HG02973 (cell line): ENCODE measurements at regions not wholly inside any gene's neighbourhood (a gene's known extent, or its start where the extent isn't known, plus 50 kb on each side); places are given as distances from the start of the nearest gene placed in this dataset.

Experiments
- ATAC-seq: cut with Tn5 transposase; IDR thresholded peaks from one replicate; pipeline ENCODE4 v1.9.1; 2021; ENCODE audit warnings: moderate library complexity; ENCODE audit not compliant: unreplicated experiment

DNA sequence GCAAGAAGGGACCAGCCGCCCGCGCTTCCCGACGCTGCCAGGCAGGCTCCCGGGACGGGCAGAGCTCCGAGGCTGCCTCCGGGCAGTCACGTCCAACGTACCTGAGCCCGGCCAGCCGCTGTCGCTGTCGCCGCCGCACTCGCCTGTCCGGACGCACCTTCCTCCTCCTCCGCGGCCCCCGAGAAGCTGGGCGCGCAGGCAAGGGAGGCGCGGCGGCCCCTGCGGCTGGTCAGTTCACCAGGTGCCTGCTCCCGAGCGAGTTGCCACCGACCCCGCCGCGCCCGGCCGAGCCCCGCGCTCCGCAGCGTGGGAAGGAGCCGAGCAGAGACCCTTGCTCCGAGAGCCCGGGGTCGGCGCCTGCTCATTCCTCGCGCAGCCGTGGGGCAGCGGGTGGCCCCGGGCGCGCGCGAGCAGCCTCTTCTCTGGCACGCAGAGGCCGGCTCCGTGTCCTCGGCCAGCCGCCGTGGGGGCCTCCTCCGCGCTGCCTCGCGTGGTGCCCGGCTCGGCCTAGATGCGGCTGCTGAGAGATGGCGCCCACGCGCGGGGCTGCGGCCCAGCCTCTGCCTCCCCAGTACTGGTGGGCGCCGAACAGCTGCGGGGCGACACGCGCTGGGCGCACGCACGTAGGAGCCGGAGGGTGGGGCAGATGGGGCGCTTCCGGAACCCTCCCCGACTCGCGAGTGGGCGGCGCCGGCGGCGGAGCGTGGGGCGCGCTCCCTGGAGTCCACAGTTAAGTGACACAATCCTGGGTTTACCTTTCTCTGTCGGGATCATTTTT, 419.4 kb downstream of the UQCRFS1 start:
- no peak for ATAC-seq

DNA sequence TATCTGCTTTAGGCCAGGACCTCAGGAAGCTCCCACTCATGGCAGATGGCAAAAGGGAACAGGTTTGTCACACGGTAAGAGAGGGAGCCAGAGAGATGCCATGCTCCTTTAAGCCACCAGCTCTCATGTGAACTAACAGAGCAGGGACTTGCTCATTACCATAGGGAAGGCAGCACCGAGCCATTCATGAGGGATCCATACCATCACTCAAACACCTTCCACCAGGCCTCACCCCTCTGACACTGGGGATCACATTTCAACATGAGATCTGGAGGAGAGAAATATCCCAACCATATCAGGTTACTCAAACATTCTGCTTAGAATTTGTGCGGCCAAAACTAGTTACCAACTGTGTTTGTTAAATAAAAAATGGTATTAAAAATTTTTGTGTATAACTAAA, 427.0 kb downstream of the UQCRFS1 start:
- no peak for ATAC-seq

DNA sequence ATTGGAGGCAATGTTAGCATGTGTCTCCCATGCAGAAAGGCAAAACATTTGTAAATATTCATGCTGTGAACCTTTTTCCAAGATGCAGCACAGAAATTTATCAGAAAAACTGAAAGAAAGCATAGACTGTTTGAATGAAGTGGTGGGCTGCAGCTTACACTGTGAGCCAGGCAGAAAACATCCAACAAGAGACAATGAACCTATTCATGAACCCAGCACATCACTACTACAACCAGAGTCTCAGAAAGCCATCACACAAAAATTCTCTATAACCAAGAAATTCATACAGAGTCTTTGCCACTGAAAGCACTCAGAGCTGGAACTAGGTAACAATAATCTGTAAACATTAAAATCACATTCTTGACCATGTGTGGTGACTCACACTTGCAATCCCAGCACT, 448.9 kb downstream of the UQCRFS1 start:
- ATAC-seq = no peak

DNA sequence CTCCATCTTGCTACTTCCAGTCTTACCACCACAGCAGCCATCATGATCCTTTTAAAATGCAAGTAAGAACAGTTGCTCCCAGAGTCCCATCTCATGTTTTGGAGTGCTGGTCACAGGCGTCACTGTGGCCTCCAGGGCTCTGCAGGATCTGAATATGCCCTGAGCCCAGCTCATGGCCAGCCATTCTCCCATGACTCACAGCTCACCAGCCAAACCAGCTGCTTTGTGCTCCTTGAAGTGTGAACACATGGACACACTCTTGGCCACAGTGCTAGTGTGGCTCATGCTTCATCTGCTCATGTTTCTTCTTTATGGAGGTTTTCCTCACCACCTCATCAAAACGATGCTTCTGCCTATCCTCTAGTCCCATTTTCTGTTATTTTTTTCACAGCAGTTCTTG, 466.5 kb downstream of the UQCRFS1 start:
- ATAC-seq = no peak

DNA sequence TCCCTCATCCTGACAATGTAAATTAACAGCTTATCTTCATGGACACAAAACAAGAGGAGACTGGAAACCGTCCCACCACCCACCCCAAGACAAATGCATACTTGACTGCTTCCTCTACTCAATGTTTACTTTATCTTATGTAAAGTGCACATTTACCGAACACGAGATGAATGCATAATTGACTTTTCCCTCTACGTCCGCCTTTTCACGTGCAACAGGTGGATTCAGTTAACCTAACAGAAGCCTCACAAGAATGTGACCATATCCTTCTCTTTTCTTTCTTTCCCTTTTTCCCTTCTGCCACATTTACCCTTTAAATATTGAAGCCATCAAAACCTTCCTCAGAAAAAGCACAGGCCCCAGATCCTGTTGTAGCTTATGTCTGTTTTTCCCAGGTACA, 468.0 kb downstream of the UQCRFS1 start:
- ATAC-seq = no peak

DNA sequence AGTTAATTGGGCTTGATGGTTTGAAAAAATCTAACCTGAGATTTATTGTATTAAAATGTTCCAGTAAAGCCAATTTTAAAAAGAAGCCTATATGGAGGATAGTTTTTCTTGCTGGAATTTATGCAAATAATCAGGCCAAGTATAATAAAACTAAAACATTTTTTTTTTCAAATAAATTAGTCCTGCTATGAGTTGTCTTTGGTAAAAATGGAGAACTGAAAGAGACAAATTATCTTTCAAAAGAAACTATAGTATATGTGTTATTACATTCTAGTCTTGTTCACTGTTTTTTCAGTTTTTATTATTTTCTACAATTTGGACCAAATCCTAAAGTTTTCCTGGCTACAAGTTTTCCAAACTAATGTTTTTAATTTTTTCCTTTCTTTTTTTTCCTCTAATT, 468.9 kb downstream of the UQCRFS1 start:
- no peak for ATAC-seq

DNA sequence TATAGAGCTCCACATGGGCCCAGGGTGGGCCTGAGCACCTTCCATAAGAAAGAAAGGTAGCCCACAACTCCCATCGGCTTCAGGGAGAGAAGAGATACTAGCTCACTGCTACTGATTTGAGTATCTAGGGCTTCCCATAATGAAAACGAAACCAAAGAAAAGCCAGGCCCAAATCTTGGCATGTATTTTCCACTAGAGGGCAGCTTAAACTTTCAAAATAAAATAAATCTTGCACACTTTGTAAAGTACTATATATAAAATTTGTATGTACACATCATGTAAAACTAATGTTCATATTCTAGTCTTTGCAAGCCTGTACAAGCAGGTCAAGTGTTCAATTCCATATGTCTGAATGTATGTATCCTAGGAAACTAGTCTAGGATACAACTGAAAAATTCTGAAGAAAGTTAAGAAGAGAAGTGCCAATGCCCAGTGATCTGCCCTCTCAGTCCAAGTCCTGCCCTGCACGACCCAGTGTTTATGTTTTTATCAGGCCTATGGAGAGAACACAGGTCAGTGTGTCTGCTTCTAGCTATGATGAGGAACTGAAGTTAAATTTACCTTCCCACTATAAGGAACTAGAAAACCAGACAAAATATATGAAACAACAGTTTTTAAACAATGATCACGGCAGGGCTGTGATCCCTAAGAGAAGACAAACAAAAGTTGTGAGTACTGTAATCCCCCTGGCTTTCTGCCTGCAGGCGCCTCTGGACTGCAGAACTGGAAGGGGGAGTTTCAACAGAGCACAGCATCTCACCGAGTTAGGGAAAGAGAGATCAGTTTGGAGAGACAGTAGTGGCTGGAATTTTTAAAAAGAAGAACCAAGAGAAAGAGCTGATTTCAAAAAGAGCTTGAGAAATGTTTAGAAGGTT, 475.7 kb downstream of the UQCRFS1 start:
- ATAC-seq = no peak

DNA sequence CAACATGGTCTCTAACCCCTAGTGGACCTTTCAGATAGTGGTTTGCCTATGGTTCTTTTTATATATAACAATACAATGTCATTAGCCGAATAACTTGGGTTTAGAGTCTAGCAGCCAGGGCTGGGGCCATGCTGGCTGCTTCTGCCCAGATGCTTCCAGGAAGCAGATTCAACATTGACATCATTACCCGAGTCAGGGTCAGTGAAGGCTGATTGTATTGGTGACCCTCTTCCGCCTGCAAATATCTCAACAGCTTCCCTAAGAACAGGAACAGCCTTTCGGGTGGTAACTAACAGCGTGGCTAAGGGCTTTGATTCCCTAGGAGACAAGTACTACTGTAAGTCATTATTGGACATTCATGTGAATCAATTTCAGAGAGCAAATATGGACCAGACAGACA, 476.4 kb downstream of the UQCRFS1 start:
- ATAC-seq = no peak

DNA sequence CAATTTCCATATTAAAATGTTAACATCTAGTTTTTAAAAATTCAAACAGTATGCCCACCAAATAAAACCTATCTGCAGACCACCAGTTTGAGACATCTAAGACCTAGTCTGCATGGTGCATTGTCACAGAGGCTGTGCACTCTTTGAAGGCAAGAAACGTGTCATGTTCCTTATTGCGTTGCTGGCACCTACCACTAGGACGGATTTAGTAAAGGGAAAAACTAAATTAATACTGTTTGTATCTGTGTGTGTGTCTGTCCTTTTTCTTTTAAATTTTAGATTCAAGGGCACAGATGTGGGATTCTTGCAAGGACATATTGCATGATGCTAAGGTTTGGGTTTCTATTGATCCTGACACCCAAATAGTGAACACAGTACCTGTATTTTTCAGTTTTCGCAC, 481.4 kb downstream of the UQCRFS1 start:
- ATAC-seq = no peak

DNA sequence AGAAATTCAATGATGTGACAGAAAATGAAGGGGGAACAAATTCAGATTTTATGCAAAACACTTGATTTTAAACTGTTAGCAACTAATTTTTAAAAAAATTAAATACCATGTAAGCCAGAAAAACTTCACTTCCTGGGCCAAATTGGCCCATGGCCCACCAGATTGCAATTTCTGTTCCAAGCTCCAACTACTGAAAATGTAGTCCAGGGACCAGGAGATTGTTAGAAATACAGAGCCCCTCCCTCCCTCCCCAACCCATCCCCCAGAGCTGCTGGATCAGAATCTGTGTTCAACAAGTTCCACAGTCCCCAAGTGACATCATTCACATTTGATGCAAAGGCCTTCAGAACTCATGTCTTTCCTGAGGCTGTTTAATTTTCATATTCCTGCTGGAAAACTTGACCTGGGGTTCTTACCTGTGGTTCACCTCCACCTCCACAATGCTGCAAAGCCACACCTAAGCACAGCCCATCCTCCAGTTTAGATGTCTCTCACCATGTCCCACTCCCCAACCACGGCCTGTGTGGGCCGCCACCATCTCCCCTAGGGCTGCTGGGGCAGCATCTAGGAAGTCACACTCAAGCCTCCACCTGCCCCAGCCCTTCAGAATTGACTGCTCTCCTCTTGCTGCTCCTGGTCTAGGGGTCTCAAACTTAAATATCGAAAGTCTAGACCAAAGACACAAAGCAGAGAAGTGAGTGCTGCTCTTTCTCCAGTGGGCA, 482.0 kb downstream of the UQCRFS1 start:
- ATAC-seq = no peak

DNA sequence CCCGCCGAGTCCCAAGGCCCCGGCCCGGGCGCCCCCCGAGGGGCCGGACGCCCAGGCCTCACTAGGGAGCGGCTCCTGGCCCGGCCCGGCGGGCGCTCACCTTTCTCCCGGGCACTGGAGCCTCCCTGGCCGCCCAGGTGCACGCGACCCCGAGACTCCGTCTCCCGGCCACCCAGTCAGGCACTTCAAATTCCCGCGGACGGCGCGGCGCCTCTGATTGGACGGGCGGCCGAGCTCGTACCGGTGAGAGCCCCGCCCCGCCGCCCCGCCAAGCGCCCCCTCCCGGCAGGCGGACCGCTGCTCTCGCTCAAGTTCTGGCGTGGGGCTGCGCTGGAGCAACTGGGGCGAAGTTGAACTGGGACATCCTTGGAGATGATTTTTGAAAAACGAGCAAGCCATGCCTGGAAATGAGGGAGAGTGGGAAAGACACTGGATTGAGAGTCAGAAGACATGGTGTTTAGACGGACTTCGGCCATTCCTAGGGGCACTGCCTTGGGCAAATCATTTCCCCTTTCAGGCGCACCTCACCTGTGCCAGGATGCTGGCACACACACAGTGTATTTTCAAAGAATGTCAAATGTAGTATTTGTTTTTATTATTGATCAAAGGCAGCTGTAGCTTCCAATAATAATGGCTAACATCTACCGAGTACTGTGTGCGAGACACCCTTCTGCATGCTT, 485.3 kb downstream of the UQCRFS1 start:
- no peak for ATAC-seq

DNA sequence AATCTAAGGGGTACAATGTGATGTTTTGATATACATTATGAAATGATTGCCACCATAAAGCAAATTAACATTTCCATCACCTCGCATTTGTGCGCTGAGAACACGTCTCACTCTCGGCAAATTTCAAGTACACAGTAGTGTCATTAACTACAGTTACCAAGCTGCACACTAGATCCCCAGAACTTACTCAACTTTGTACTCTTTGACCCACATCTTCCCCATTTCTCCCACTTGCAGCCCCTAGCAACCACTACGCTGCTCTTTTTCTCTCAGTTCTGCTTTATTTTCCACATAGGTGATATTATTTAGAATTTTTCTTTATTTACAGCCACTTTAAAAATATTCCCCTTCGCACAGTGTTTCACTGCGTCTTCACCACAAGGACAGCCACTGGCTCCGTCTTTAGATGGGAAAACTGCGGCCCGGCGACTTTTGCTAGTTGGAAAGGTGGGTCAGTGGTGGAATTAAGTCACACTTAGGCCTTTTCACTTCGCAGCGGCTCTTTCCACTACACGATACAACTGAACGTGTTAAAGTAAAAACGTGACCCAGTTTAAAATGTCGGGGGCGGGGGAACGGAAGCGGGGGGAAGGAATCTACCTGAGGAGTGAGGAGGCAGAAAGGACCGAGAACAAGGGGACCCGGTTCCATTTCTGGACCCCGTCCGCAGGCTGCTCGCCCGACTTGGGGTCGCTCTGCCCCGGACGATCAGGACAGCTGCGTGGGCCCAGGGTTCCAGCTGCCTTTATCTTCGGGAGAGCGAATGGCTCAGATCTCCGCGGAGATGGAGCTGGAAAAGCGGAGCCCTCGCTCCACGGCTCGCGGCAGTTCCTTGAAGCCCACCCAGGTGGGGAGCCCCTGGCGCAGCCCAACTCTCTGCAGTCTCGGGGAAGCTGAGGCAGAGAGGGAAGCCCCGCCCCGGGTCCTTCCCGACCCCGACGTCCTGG, 486.1 kb downstream of the UQCRFS1 start:
- no peak for ATAC-seq

DNA sequence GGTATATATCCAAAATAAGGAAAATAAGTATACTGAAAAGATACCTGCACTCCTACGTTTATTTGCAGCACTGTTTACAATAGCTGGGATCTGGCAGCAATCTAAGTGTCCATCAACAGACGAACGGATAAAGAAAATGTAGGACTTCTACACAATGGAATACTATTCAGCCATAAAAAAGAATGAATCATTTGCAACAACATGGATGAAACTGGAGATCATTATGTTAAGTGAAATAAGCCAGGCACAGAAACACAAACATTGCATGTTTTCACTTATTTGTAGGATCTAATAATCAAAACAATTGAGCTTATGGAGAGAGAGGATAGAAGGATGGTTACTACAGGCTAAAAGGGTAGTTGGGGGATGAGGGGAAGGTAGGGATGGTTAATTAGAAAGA, 494.0 kb downstream of the UQCRFS1 start:
- no peak for ATAC-seq

DNA sequence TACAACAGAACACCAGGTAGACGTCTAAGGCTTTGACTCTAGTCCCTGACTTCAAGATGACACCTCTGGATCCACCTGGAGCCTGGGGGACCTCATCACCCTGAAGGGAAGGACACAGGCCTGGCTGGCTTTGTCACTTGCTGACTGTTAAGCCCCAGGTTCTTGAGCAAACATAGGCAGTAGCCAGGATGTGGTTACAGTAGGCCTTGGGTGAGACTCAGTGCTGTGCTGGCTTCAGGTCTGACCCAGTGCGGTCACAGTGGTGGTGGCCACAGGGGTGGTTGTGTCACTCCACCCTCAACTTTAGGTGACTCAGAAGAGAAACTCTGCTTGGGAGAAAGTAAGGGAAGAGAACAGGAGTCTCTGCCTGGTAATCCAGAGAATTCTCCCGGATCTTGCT, 497.8 kb downstream of the UQCRFS1 start:
- no peak for ATAC-seq

DNA sequence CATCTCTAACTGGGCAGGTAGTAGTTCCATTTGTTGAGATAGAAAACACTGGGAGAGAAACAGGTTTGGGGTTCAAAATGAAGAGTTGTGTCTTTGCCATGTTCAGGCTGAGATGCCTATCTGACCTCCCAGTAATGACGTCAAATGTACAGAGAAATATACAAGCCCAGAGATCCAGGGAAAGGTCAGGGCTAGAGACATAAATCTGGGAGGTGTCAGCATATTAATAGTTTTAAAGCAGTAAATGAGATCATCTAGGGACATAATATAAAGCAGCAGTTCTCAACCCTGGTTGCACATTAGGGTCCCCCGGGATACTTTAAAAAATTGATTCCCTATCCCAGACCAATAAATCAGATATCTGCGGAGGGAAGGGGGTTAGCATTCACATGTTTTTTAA, 501.5 kb downstream of the UQCRFS1 start:
- no peak for ATAC-seq

DNA sequence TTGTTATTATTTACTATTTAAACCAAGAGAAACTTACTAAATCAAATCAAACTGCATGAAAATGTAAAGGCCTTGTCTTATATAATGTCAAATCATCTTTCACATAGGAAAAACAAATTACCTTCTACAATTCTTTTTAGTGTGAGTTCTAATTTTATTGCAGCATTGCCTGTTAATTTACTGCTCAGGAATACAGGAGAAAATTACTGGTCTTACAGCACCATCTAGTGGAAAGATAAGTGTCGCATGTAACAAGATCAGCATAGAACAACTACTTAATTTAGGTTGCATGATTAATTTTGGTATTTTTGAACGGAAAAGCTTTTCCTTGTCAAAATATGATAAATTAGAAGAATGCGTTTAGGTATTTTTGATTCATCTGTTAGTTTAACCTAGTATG, 502.7 kb downstream of the UQCRFS1 start:
- ATAC-seq = no peak

DNA sequence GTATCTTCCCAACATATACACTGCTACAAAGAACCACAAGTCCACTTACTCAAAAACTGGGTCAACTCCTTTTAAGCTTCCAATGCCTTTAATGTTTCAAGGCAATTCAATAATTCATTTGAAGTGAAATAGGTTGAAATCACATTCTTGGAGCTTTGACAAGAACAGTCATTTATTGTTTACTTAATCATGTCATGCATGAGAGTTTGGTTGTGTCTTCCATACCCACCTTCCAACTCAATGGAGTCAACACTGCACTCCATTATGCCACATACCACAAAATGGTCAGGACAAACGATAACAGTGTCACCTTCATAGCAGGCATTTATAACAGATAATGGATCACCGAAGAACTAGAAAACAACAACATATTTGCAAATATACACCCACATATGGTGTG, 506.3 kb downstream of the UQCRFS1 start:
- ATAC-seq = no peak

DNA sequence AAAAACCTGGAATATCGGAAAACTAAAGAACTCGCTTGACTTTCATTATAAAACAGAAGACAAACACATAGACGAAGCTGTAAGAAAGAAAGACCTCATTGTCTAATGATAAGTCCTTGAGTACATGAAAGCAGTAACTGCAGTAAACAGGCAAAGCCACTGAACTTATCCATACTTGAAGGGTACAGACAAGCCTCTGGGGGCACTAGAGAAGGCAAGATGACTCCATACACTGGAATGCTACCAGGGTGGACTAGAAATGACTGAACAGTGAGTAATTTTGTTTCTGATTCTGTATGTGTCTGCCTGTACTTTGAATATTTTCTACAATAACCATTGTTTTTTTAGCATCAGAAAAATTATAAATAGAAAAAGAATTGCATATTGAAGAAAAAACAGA, 507.9 kb downstream of the UQCRFS1 start:
- no peak for ATAC-seq

DNA sequence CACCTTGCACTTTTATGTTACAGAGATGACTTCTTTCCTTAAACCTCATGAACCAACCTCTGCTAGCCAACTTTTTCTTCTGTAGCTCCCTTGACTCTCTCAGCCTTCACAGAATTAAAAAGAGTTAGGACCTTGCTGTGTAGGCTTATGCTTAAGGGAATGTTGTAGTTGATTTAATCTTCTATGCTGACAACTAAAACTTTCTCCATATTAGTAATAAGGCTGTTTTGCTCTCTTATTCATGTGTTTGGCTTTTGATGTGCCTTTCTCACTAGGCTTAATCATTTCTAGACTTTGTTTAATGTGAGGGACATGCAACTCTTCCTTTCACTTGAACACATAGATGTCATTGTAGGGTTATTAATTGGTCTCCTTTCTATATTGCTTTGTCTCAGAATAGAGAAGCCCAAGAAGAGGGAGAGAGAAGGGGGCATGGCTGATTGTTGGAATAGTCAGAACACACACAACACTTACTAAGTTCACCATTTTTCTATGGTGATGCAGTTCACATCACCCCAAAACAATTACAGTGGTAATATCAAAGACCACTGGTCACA, 509.5 kb downstream of the UQCRFS1 start:
- no peak for ATAC-seq

DNA sequence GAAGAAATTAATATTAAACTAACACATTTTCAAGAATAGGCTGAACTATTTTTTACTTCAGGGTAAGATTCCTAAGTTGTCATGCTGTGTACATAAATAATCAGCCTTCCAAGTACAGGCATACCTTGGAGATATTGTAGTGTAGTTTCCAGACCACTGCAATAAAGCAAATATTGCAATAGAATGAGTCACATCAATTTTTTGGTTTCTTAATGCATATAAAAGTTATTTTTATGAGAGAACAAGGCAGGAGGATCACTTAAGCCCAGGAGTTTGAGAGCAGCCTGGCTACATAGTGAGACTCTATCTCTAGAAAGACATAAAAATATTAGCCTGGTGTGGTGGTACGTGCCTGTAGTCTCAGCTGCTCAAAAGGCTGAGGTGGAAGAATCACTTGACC, 511.5 kb downstream of the UQCRFS1 start:
- ATAC-seq = no peak
